ENCODE measurements at regions not wholly inside any gene's neighbourhood (a gene's known extent, or its start where the extent isn't known, plus 50 kb on each side); places are given as distances from the start of the nearest gene placed in this dataset.
"Not testable (repeated sequence)": the region's sequence is repeated elsewhere in the genome, so short reads cannot be mapped to it uniquely, and the experiment has no call there.

GRCh38 chr2:87548681-87549536, 199.0 kb upstream of the PLGLB2 start:
- not testable (repeated sequence) for DNase-seq (ENCODE audit: low read depth, low spot score)
- peak overlapping the region; percentile 68 for H3K27ac ChIP-seq

GRCh38 chr2:87549561-87550202, 198.2 kb upstream of the PLGLB2 start:
- not testable (repeated sequence) for H3K27ac ChIP-seq; DNase-seq (ENCODE audit: low read depth, low spot score)

GRCh38 chr2:87554678-87555077, 193.2 kb upstream of the PLGLB2 start:
- not testable (repeated sequence) for DNase-seq (ENCODE audit: low read depth, low spot score)

GRCh38 chr2:87555082-87555481, 192.8 kb upstream of the PLGLB2 start:
- not testable (repeated sequence) for DNase-seq (ENCODE audit: low read depth, low spot score); H3K27ac ChIP-seq

More at GRCh38 chr2:87554678-87555077, 193.2 kb upstream of the PLGLB2 start:
- H3K27ac ChIP-seq = not testable (repeated sequence)

GRCh38 chr2:87559001-87559400, 188.9 kb upstream of the PLGLB2 start:
- not testable (repeated sequence) for DNase-seq (ENCODE audit: low read depth, low spot score); H3K27ac ChIP-seq

- not testable (repeated sequence) for DNase-seq (ENCODE audit: low read depth, low spot score); H3K27ac ChIP-seq
Measured at GRCh38 chr2:87559735-87560134, 188.2 kb upstream of the PLGLB2 start.

- DNase-seq (ENCODE audit: low read depth, low spot score); H3K27ac ChIP-seq: not testable (repeated sequence)
Measured at GRCh38 chr2:87565116-87565515, 182.8 kb upstream of the PLGLB2 start.

GRCh38 chr2:87566531-87566930, 181.4 kb upstream of the PLGLB2 start:
- DNase-seq (ENCODE audit: low read depth, low spot score) = not testable (repeated sequence)

GRCh38 chr2:87567093-87567492, 180.8 kb upstream of the PLGLB2 start:
- not testable (repeated sequence) for DNase-seq (ENCODE audit: low read depth, low spot score); H3K27ac ChIP-seq

More at GRCh38 chr2:87566531-87566930, 181.4 kb upstream of the PLGLB2 start:
- H3K27ac ChIP-seq = not testable (repeated sequence)

- not testable (repeated sequence) for DNase-seq (ENCODE audit: low read depth, low spot score); H3K27ac ChIP-seq
Measured at GRCh38 chr2:87567912-87568311, 180.0 kb upstream of the PLGLB2 start.

GRCh38 chr2:87568554-87569278, 179.2 kb upstream of the PLGLB2 start:
- not testable (repeated sequence) for DNase-seq (ENCODE audit: low read depth, low spot score); H3K27ac ChIP-seq

- H3K27ac ChIP-seq; DNase-seq (ENCODE audit: low read depth, low spot score): not testable (repeated sequence)
Measured at GRCh38 chr2:87569689-87570397, 178.0 kb upstream of the PLGLB2 start.

- H3K27ac ChIP-seq; DNase-seq (ENCODE audit: low read depth, low spot score): not testable (repeated sequence)
Measured at GRCh38 chr2:87571889-87572465, 175.9 kb upstream of the PLGLB2 start.

- DNase-seq (ENCODE audit: low read depth, low spot score); H3K27ac ChIP-seq: not testable (repeated sequence)
Measured at GRCh38 chr2:87572906-87573305, 175.0 kb upstream of the PLGLB2 start.

GRCh38 chr2:87573386-87574192, 174.3 kb upstream of the PLGLB2 start:
- H3K27ac ChIP-seq; DNase-seq (ENCODE audit: low read depth, low spot score): not testable (repeated sequence)

GRCh38 chr2:87574193-87575119, 173.4 kb upstream of the PLGLB2 start:
- H3K27ac ChIP-seq; DNase-seq (ENCODE audit: low read depth, low spot score): not testable (repeated sequence)

- H3K27ac ChIP-seq; DNase-seq (ENCODE audit: low read depth, low spot score): not testable (repeated sequence)
Measured at GRCh38 chr2:87575138-87575537, 172.7 kb upstream of the PLGLB2 start.

GRCh38 chr2:87577358-87577757, 170.5 kb upstream of the PLGLB2 start:
- not testable (repeated sequence) for DNase-seq (ENCODE audit: low read depth, low spot score); H3K27ac ChIP-seq
